ENCODE measurements at regions not wholly inside any gene's neighbourhood (a gene's known extent, or its start where the extent isn't known, plus 50 kb on each side); places are given as distances from the start of the nearest gene placed in this dataset.
"Not testable (repeated sequence)": the region's sequence is repeated elsewhere in the genome, so short reads cannot be mapped to it uniquely, and the experiment has no call there.

DNA sequence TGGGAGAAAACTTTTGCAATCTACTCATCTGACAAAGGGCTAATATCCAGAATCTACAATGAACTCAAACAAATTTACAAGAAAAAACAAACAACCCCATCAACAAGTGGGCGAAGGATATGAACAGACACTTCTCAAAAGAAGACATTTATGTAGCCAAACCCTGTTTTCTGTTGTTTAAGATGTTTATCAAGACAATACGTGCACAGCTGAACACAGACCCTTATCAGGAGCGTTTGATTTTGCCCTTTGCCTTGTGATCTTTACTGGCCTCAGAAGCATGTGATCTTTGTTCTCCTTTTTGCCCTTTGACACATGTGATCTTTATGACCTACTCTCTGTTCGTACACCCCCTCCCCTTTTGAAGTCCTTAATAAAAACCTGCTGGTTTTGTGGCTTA, 83.7 kb downstream of the VCAM1 start:
- H3K9ac ChIP-seq (ENCODE audit: low read length); H2AFZ ChIP-seq (ENCODE audit: low read depth, low read length); H2BK120ac ChIP-seq (ENCODE audit: low read depth, low read length); H3K4me1 ChIP-seq (ENCODE audit: control insufficient read depth, insufficient read depth, low read depth, low read length); H3K27ac ChIP-seq (ENCODE audit: low read length, poor library complexity, severe bottlenecking); H4K91ac ChIP-seq (ENCODE audit: low read length); H2BK12ac ChIP-seq (ENCODE audit: low read length in 2 of 2); H3K4ac ChIP-seq (ENCODE audit: low read depth in 1 of 2, low read length in 2 of 2); H3K36me3 ChIP-seq (ENCODE audit: control insufficient read depth in 1 of 2, insufficient read depth in 2 of 2, low read depth in 1 of 2, low read length in 2 of 2); H3K27me3 ChIP-seq (ENCODE audit: control insufficient read depth in 1 of 2, insufficient read depth in 1 of 2, low read length in 2 of 2); H3K18ac ChIP-seq (ENCODE audit: low read depth in 1 of 2, low read length in 2 of 2); H3K23ac ChIP-seq (ENCODE audit: low read length in 2 of 2); H4K8ac ChIP-seq (ENCODE audit: low read length); H3K79me1 ChIP-seq (replicated peaks; ENCODE audit: low read length, poor library complexity, severe bottlenecking); H3K14ac ChIP-seq (ENCODE audit: low read length in 2 of 2); H2BK5ac ChIP-seq (ENCODE audit: low read depth, low read length, poor library complexity, severe bottlenecking); H3K9me3 ChIP-seq (ENCODE audit: control insufficient read depth, low read length); H3K4me3 ChIP-seq (ENCODE audit: insufficient read depth in 1 of 2, low read depth in 1 of 2, low read length in 2 of 2); H3K4me2 ChIP-seq (ENCODE audit: low read length, poor library complexity, severe bottlenecking); H2AK5ac ChIP-seq (ENCODE audit: low read length, severe bottlenecking); H2BK15ac ChIP-seq (ENCODE audit: low read depth, poor library complexity, severe bottlenecking); DNase-seq: not testable (repeated sequence)
- 83% methylated on average over 4 of the region's 4 CpGs for WGBS

DNA sequence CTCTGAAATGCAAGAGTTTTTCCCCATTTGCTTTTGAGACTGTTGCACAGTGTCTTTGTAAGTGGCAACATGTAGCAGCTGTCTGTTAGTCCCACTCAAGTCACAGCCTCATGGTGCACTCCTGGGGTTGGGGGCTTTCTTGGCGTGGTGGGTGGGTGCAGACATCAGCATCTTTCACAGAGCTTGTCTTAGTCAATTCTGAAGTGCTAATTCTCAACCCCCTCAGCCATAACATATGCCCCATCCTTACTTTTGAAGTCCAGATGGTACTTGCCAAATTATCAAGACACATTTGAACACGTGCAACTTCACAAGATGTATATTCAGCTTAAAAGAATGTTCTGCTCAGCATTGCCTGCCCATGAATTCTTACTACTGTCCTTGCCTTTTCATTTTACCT, 87.1 kb downstream of the VCAM1 start:
- Histone ChIP-seq H2AK5ac (ENCODE audit: low read length, severe bottlenecking) (no peak overlapping the region), H3K36me3 (ENCODE audit: control insufficient read depth in 1 of 2, insufficient read depth in 2 of 2, low read depth in 1 of 2, low read length in 2 of 2) (no peaks in the 10 kb centered on the region), H3K79me1 (replicated peaks; ENCODE audit: low read length, poor library complexity, severe bottlenecking) (no peaks in the 10 kb centered on the region), H4K91ac (ENCODE audit: low read length) (no peak overlapping the region), H3K18ac (ENCODE audit: low read depth in 1 of 2, low read length in 2 of 2) (no peak overlapping the region), H3K9me3 (ENCODE audit: control insufficient read depth, low read length) (no peaks in the 10 kb centered on the region), H3K4me1 (ENCODE audit: control insufficient read depth, insufficient read depth, low read depth, low read length) (no peaks in the 10 kb centered on the region), H3K27ac (ENCODE audit: low read length, poor library complexity, severe bottlenecking) (no peak overlapping the region), H2BK5ac (ENCODE audit: low read depth, low read length, poor library complexity, severe bottlenecking) (no peak overlapping the region), H2BK15ac (ENCODE audit: low read depth, poor library complexity, severe bottlenecking) (no peak overlapping the region), H2BK12ac (ENCODE audit: low read length in 2 of 2) (no peak overlapping the region), H3K9ac (ENCODE audit: low read length) (no peak overlapping the region), H4K8ac (ENCODE audit: low read length) (no peak overlapping the region), H3K4me2 (ENCODE audit: low read length, poor library complexity, severe bottlenecking) (no peak overlapping the region), H3K14ac (ENCODE audit: low read length in 2 of 2) (no peak overlapping the region), H3K27me3 (ENCODE audit: control insufficient read depth in 1 of 2, insufficient read depth in 1 of 2, low read length in 2 of 2) (no peaks in the 10 kb centered on the region), H2AFZ (ENCODE audit: low read depth, low read length) (no peak overlapping the region), H2BK120ac (ENCODE audit: low read depth, low read length) (no peak overlapping the region), H3K4ac (ENCODE audit: low read depth in 1 of 2, low read length in 2 of 2) (no peak overlapping the region), H3K23ac (ENCODE audit: low read length in 2 of 2) (no peak overlapping the region), H3K4me3 (ENCODE audit: insufficient read depth in 1 of 2, low read depth in 1 of 2, low read length in 2 of 2) (no peak overlapping the region)
- WGBS = 92% methylated on average over 2 of the region's 2 CpGs
- no peak for DNase-seq

DNA sequence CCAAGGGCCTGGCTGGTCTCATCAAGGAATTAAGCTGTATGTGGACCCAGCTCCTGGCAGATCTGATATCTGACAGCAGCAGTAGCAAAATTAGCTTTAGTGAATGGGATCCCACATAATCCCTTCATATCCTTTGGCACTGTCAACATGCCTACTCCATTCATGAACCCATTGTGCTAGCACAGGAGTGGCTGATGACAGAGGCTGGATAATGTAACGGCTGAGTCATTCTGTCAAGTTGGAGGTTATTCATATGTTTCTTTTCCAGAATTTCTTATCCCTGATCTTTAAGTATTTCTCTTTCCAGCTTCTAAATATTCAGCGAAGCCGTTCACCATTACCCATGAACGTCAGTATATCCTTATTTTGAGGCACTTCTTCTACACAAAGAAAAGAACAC, 84.3 kb downstream of the EXTL2 start:
- no peak overlapping the region for H3K14ac ChIP-seq (ENCODE audit: low read length in 2 of 2)
- no peak overlapping the region for H4K8ac ChIP-seq (ENCODE audit: low read length)
- H3K23ac ChIP-seq (ENCODE audit: low read length in 2 of 2) = no peak overlapping the region
- H3K4me1 ChIP-seq (ENCODE audit: control insufficient read depth, insufficient read depth, low read depth, low read length) = no peaks in the 10 kb centered on the region
- H3K9ac ChIP-seq (ENCODE audit: low read length) = no peak overlapping the region
- no peak overlapping the region for H2AFZ ChIP-seq (ENCODE audit: low read depth, low read length)
- no peaks in the 10 kb centered on the region for H3K27me3 ChIP-seq (ENCODE audit: control insufficient read depth in 1 of 2, insufficient read depth in 1 of 2, low read length in 2 of 2)
- no peak overlapping the region for H3K4me2 ChIP-seq (ENCODE audit: low read length, poor library complexity, severe bottlenecking)
- H3K27ac ChIP-seq (ENCODE audit: low read length, poor library complexity, severe bottlenecking) = no peak overlapping the region
- H3K79me1 ChIP-seq (replicated peaks; ENCODE audit: low read length, poor library complexity, severe bottlenecking) = no peaks in the 10 kb centered on the region
- H3K9me3 ChIP-seq (ENCODE audit: control insufficient read depth, low read length) = no peaks in the 10 kb centered on the region
- H3K36me3 ChIP-seq (ENCODE audit: control insufficient read depth in 1 of 2, insufficient read depth in 2 of 2, low read depth in 1 of 2, low read length in 2 of 2) = no peaks in the 10 kb centered on the region
- no peak overlapping the region for H2BK120ac ChIP-seq (ENCODE audit: low read depth, low read length)
- no peak overlapping the region for H3K4me3 ChIP-seq (ENCODE audit: insufficient read depth in 1 of 2, low read depth in 1 of 2, low read length in 2 of 2)
- 81% methylated on average over 4 of the region's 4 CpGs for WGBS
- no peak overlapping the region for H2BK12ac ChIP-seq (ENCODE audit: low read length in 2 of 2)
- H2BK5ac ChIP-seq (ENCODE audit: low read depth, low read length, poor library complexity, severe bottlenecking) = no peak overlapping the region
- no peak overlapping the region for H2BK15ac ChIP-seq (ENCODE audit: low read depth, poor library complexity, severe bottlenecking)
- DNase-seq = no peak
- H2AK5ac ChIP-seq (ENCODE audit: low read length, severe bottlenecking) = no peak overlapping the region
- peak overlapping the region in 1 of 2 experiments; percentile 56 for H3K18ac ChIP-seq (ENCODE audit: low read depth in 1 of 2, low read length in 2 of 2)
- no peak overlapping the region for H4K91ac ChIP-seq (ENCODE audit: low read length)
- H3K4ac ChIP-seq (ENCODE audit: low read depth in 1 of 2, low read length in 2 of 2) = no peak overlapping the region

DNA sequence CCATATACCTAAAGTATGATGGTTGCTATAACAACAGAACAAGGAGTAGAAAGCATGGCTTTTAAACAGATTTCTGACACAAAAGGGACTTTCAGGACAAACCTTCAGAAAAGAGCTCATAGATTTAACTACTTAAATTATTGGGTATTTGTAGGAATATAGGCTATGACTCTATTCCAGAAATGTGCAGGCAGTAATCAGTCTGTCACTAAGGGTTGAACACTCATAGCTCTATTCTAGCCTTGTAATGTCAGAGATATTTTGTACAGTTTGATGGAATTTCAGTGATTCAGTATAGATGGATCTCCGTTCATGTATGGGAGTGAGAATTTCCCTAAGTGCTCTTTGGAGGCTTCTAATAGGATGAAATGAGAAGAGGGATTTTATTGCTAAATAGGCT, 82.8 kb downstream of the EXTL2 start:
- no peaks in the 10 kb centered on the region for H3K27me3 ChIP-seq (ENCODE audit: control insufficient read depth in 1 of 2, insufficient read depth in 1 of 2, low read length in 2 of 2)
- H3K4me1 ChIP-seq (ENCODE audit: control insufficient read depth, insufficient read depth, low read depth, low read length) = no peaks in the 10 kb centered on the region
- no peaks in the 10 kb centered on the region for H3K9me3 ChIP-seq (ENCODE audit: control insufficient read depth, low read length)
- no peak overlapping the region for H2AFZ ChIP-seq (ENCODE audit: low read depth, low read length)
- H3K36me3 ChIP-seq (ENCODE audit: control insufficient read depth in 1 of 2, insufficient read depth in 2 of 2, low read depth in 1 of 2, low read length in 2 of 2) = no peaks in the 10 kb centered on the region
- H3K4me2 ChIP-seq (ENCODE audit: low read length, poor library complexity, severe bottlenecking) = no peak overlapping the region
- no peak overlapping the region for H2BK5ac ChIP-seq (ENCODE audit: low read depth, low read length, poor library complexity, severe bottlenecking)
- H3K27ac ChIP-seq (ENCODE audit: low read length, poor library complexity, severe bottlenecking) = no peak overlapping the region
- H2BK120ac ChIP-seq (ENCODE audit: low read depth, low read length) = no peak overlapping the region
- no peak overlapping the region for H3K23ac ChIP-seq (ENCODE audit: low read length in 2 of 2)
- no peak overlapping the region for H2AK5ac ChIP-seq (ENCODE audit: low read length, severe bottlenecking)
- no peak overlapping the region for H3K4ac ChIP-seq (ENCODE audit: low read depth in 1 of 2, low read length in 2 of 2)
- H2BK15ac ChIP-seq (ENCODE audit: low read depth, poor library complexity, severe bottlenecking) = no peak overlapping the region
- H3K14ac ChIP-seq (ENCODE audit: low read length in 2 of 2) = no peak overlapping the region
- WGBS = 88% methylated on average over 1 of the region's 1 CpG
- no peak overlapping the region for H2BK12ac ChIP-seq (ENCODE audit: low read length in 2 of 2)
- no peak overlapping the region for H3K9ac ChIP-seq (ENCODE audit: low read length)
- no peak for DNase-seq
- H3K79me1 ChIP-seq (replicated peaks; ENCODE audit: low read length, poor library complexity, severe bottlenecking) = no peaks in the 10 kb centered on the region
- H4K8ac ChIP-seq (ENCODE audit: low read length) = no peak overlapping the region
- H4K91ac ChIP-seq (ENCODE audit: low read length) = no peak overlapping the region
- no peak overlapping the region for H3K4me3 ChIP-seq (ENCODE audit: insufficient read depth in 1 of 2, low read depth in 1 of 2, low read length in 2 of 2)
- H3K18ac ChIP-seq (ENCODE audit: low read depth in 1 of 2, low read length in 2 of 2) = no peak overlapping the region
